ENCODE measurements at regions not wholly inside any gene's neighbourhood (a gene's known extent, or its start where the extent isn't known, plus 50 kb on each side); places are given as distances from the start of the nearest gene placed in this dataset.

DNA sequence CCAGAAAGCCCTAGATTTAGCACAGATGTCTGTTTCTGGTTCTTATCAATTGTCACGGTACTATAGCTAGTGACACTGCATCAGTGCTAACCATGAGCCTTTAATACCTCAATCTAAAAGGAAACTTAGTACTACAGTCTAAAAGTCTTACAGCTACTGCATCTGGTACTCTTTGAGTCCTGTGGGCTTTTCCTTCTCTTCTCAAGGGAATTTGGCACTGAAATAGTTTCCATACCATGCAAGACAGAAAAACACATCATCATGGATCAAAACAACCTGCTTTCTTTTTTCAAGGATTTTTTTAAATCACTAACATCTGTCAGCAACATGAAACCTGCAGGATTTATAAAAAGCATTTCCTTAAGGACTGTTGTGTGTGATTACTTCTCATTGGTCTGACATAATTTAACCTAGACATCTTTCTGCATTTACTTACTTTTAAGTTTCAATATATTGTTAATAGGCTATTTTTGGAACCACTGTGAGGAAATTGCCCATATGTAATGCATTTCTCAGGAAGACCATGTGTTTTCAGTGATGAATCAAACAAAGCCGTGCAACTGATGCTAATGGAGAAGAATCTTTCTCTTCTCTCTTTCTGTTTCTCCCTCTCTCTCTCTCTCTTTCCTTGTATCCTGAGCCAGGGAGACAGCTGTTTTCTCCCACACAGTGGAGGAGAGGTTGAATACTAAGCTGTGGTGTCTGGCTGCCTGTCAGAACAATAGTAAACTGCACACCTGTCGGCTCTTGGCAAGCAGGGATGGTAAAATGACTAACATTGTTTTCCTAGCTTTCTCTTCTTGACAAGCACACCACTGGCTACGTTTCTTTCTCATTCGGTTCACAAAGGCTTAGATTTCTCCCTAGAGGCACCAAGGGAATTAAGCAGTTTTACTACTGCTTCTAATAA is 273.4 kb downstream of the CSNK1G3 start (continued):
- TF ChIP-seq ZNF658 (tag by site-specific recombination; IDR thresholded peaks at IDR 0.05) (no peak), ZNF202 (tag by site-specific recombination; IDR thresholded peaks at IDR 0.05; ENCODE audit: borderline replicate concordance) (no peak), MYNN (tag by site-specific recombination; IDR thresholded peaks at IDR 0.05; ENCODE audit: borderline replicate concordance) (no peak), ZNF600 (tag by site-specific recombination; IDR thresholded peaks at IDR 0.05) (no peak), ZNF157 (tag by site-specific recombination; IDR thresholded peaks at IDR 0.05) (no peak), OVOL3 (tag by site-specific recombination; IDR thresholded peaks at IDR 0.05) (no peak), ZEB2 (tag by site-specific recombination; IDR thresholded peaks at IDR 0.05) (no peak), HOXD13 (CRISPR knock-in tag; IDR thresholded peaks at IDR 0.05; ENCODE audit: borderline replicate concordance) (no peak)
- TF ChIP-seq, protein P1, sequence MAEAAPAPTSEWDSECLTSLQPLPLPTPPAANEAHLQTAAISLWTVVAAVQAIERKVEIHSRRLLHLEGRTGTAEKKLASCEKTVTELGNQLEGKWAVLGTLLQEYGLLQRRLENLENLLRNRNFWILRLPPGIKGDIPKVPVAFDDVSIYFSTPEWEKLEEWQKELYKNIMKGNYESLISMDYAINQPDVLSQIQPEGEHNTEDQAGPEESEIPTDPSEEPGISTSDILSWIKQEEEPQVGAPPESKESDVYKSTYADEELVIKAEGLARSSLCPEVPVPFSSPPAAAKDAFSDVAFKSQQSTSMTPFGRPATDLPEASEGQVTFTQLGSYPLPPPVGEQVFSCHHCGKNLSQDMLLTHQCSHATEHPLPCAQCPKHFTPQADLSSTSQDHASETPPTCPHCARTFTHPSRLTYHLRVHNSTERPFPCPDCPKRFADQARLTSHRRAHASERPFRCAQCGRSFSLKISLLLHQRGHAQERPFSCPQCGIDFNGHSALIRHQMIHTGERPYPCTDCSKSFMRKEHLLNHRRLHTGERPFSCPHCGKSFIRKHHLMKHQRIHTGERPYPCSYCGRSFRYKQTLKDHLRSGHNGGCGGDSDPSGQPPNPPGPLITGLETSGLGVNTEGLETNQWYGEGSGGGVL (tag by site-specific recombination; IDR thresholded peaks at IDR 0.05): no peak
- TF ChIP-seq, protein P2, sequence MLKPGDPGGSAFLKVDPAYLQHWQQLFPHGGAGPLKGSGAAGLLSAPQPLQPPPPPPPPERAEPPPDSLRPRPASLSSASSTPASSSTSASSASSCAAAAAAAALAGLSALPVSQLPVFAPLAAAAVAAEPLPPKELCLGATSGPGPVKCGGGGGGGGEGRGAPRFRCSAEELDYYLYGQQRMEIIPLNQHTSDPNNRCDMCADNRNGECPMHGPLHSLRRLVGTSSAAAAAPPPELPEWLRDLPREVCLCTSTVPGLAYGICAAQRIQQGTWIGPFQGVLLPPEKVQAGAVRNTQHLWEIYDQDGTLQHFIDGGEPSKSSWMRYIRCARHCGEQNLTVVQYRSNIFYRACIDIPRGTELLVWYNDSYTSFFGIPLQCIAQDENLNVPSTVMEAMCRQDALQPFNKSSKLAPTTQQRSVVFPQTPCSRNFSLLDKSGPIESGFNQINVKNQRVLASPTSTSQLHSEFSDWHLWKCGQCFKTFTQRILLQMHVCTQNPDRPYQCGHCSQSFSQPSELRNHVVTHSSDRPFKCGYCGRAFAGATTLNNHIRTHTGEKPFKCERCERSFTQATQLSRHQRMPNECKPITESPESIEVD (tag by site-specific recombination; IDR thresholded peaks at IDR 0.05): peak; percentile 48; the same call in 1 of the 2 replicates
- TF ChIP-seq, protein P3, sequence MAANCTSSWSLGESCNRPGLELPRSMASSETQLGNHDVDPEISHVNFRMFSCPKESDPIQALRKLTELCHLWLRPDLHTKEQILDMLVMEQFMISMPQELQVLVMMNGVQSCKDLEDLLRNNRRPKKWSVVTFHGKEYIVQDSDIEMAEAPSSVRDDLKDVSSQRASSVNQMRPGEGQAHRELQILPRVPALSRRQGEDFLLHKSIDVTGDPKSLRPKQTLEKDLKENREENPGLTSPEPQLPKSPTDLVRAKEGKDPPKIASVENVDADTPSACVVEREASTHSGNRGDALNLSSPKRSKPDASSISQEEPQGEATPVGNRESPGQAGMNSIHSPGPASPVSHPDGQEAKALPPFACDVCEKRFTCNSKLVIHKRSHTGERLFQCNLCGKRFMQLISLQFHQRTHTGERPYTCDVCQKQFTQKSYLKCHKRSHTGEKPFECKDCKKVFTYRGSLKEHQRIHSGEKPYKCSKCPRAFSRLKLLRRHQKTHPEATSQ (tag by site-specific recombination; IDR thresholded peaks at IDR 0.05): no peak
- TF ChIP-seq, protein P4, sequence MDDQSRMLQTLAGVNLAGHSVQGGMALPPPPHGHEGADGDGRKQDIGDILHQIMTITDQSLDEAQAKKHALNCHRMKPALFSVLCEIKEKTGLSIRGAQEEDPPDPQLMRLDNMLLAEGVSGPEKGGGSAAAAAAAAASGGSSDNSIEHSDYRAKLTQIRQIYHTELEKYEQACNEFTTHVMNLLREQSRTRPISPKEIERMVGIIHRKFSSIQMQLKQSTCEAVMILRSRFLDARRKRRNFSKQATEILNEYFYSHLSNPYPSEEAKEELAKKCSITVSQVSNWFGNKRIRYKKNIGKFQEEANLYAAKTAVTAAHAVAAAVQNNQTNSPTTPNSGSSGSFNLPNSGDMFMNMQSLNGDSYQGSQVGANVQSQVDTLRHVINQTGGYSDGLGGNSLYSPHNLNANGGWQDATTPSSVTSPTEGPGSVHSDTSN (CRISPR knock-in tag; IDR thresholded peaks at IDR 0.05): no peak

DNA sequence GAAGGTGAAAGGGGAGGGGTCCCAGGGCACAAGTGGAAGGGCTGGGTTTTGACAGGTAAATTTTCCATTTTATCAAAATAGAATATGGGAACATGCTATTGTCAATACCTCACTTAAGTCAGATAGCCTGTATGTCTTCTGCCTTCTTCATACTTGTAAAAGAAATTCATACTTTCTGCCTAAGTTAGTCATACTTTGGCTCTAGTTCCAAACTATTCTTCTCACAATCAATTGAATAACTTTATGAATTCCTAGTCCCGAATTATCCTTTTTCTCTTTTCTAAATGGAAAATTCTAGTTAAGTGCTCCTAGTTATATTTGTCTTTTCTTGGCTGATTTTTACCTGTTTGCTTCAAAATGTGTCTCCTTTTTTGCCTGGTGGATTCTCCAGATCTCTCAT is 271.4 kb downstream of the CSNK1G3 start:
- no peaks in the 10 kb centered on the region for H3K9me3 ChIP-seq (ENCODE audit: control insufficient read depth, insufficient read depth, low read depth, low read length)
- ChIA-PET CTCF (no interaction called here), POLR2A (interaction anchor here (0.7 kb wide), 1 partner anchor 541 kb away, joined by 4 read pairs; no protein-coding TSS in a partner anchor)
- no peaks in the 10 kb centered on the region for H3K36me3 ChIP-seq (ENCODE audit: control insufficient read depth in 2 of 2, insufficient read depth in 1 of 2, low read length in 2 of 2)
- H3K4me1 ChIP-seq (ENCODE audit: control insufficient read depth, insufficient read depth, low read length): 0 out of 2 replicates have a peak, but pooled peaks cover 8% of the 10 kb centered on the region
- H3K27ac ChIP-seq (ENCODE audit: extremely low read depth, low read depth, low read length): no peak overlapping the region
- no peak overlapping the region for H3K4me3 ChIP-seq (ENCODE audit: low read depth, low read length)
- no peak for TF ChIP-seq ZSCAN23 (tag by site-specific recombination; IDR thresholded peaks at IDR 0.05)
- TF ChIP-seq ZNF211 (tag by site-specific recombination; IDR thresholded peaks at IDR 0.05; ENCODE audit: low read depth): no peak
- no peak for TF ChIP-seq ZNF776 (tag by site-specific recombination; IDR thresholded peaks at IDR 0.05; ENCODE audit: borderline replicate concordance)
- TF ChIP-seq ZNF701 (tag by site-specific recombination; IDR thresholded peaks at IDR 0.05): no peak
- TF ChIP-seq, protein P5, sequence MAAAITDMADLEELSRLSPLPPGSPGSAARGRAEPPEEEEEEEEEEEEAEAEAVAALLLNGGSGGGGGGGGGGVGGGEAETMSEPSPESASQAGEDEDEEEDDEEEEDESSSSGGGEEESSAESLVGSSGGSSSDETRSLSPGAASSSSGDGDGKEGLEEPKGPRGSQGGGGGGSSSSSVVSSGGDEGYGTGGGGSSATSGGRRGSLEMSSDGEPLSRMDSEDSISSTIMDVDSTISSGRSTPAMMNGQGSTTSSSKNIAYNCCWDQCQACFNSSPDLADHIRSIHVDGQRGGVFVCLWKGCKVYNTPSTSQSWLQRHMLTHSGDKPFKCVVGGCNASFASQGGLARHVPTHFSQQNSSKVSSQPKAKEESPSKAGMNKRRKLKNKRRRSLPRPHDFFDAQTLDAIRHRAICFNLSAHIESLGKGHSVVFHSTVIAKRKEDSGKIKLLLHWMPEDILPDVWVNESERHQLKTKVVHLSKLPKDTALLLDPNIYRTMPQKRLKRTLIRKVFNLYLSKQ (tag by site-specific recombination; IDR thresholded peaks at IDR 0.05; ENCODE audit: borderline replicate concordance): no peak
- TF ChIP-seq, protein P6, sequence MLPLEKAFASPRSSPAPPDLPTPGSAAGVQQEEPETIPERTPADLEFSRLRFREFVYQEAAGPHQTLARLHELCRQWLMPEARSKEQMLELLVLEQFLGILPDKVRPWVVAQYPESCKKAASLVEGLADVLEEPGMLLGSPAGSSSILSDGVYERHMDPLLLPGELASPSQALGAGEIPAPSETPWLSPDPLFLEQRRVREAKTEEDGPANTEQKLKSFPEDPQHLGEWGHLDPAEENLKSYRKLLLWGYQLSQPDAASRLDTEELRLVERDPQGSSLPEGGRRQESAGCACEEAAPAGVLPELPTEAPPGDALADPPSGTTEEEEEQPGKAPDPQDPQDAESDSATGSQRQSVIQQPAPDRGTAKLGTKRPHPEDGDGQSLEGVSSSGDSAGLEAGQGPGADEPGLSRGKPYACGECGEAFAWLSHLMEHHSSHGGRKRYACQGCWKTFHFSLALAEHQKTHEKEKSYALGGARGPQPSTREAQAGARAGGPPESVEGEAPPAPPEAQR (tag by site-specific recombination; IDR thresholded peaks at IDR 0.05): no peak
- TF ChIP-seq, protein P7, sequence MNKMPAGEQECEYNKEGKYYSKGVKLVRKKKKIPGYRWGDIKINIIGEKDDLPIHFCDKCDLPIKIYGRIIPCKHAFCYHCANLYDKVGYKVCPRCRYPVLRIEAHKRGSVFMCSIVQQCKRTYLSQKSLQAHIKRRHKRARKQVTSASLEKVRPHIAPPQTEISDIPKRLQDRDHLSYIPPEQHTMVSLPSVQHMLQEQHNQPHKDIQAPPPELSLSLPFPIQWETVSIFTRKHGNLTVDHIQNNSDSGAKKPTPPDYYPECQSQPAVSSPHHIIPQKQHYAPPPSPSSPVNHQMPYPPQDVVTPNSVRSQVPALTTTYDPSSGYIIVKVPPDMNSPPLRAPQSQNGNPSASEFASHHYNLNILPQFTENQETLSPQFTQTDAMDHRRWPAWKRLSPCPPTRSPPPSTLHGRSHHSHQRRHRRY (tag by site-specific recombination; IDR thresholded peaks at IDR 0.05): no peak
- TF ChIP-seq REPIN1 (tag by site-specific recombination; IDR thresholded peaks at IDR 0.05; ENCODE audit: low read depth): no peak
- TF ChIP-seq, protein P8, sequence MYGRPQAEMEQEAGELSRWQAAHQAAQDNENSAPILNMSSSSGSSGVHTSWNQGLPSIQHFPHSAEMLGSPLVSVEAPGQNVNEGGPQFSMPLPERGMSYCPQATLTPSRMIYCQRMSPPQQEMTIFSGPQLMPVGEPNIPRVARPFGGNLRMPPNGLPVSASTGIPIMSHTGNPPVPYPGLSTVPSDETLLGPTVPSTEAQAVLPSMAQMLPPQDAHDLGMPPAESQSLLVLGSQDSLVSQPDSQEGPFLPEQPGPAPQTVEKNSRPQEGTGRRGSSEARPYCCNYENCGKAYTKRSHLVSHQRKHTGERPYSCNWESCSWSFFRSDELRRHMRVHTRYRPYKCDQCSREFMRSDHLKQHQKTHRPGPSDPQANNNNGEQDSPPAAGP (tag by site-specific recombination; IDR thresholded peaks at IDR 0.05): no peak
- TF ChIP-seq ZNF19 (tag by site-specific recombination; IDR thresholded peaks at IDR 0.05; ENCODE audit: low read depth): no peak
- no peak for TF ChIP-seq ZNF571 (tag by site-specific recombination; IDR thresholded peaks at IDR 0.05)
- no peak for TF ChIP-seq RBAK (tag by site-specific recombination; IDR thresholded peaks at IDR 0.05)

All from HEK293 (cell line).